ENCODE measurements at regions not wholly inside any gene's neighbourhood (a gene's known extent, or its start where the extent isn't known, plus 50 kb on each side); places are given as distances from the start of the nearest gene placed in this dataset.
"Not testable (repeated sequence)": the region's sequence is repeated elsewhere in the genome, so short reads cannot be mapped to it uniquely, and the experiment has no call there.

GRCh38 chr6:167229586-167229985 lies 61.5 kb upstream of the UNC93A start:
- DNase-seq (ENCODE audit: low read depth in 3 of 3), result no peak

DNA sequence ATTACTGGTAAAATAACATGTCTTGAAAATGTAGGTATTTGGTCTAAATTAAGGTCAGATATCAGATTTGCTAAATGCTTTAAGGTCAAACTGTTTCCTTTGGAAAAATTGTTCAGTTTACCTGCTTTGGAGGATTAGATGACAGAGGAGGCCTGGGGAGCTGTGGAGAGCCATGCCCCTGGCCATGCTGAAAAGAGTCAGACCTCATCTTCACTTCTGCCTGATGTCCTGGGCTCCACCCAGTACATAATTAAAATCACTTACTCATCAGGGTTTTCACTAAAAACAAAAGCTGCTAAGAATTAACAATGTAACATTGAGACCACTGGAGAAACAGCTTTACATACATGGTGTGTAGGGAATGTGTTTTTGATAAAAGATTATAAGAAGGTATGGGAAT lies 60.8 kb upstream of the UNC93A start:
- DNase-seq (ENCODE audit: low read depth in 3 of 3), result no peak

DNA sequence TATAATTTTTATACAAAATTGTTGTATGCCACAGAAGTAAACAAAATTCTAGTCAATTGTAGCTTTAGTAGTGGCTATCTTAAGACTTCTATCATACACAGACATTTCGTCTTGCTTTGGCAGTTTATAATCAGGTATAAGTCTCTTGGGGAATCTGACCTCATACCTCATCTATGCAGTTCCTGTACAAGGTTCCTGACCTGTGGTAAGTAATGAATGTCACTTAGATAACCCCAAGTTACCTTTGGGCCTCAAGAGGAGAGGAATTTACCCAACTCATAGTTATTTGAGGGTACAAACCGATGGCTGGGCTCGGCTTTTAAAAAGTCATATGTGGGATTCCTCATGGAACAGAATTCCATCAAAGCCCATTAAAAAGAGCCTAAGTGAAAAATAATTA lies 58.8 kb upstream of the UNC93A start:
- DNase-seq (ENCODE audit: low read depth in 3 of 3), result no peak

DNA sequence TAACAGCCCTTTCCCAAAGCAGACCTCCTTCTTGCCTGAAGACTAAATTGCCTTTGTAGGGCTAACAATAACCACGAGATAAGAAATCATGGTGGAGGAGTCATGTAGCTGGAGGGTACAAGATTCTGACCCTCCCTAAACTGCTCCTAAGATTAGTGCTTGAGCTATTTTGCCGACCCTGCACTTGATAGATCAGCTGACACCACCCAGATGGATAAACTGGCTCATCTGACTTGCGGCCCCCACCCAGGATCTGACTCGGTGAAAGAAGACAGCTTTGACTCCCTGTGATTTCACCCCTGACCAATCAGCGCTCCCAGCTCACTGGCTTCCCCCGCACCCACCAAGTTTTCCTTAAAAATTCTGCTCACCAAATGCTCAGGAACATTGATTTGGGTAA lies 57.6 kb upstream of the UNC93A start:
- DNase-seq (ENCODE audit: low read depth in 3 of 3), result no peak

GRCh38 chr6:167234576-167234975 lies 56.5 kb upstream of the UNC93A start:
- DNase-seq (ENCODE audit: low read depth in 3 of 3), result not testable (repeated sequence)

- no peak for DNase-seq (ENCODE audit: low read depth in 3 of 3)
Observed at GRCh38 chr6:167235005-167235404, 56.1 kb upstream of the UNC93A start.

- no peak for DNase-seq (ENCODE audit: low read depth in 3 of 3)
Observed at GRCh38 chr6:167235421-167236238, 55.5 kb upstream of the UNC93A start.

DNA sequence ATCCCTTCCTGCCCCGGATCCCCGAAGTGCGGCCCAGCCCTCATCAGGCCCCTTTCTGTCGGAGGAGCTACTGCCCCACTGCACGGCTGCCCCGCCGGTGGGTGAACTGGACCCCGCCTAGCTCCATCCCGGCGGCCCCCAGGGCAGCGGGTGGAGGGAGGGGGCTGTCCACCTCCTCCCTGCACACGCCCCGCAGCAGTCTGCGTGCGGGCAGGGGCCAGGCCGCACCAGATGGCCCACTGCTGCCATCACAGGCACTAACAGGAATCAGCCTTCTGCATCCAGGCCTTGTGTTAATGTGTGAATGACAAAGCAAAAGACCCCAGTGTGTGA lies 54.9 kb upstream of the UNC93A start:
- DNase-seq (ENCODE audit: low read depth in 3 of 3), result no peak

- DNase-seq (ENCODE audit: low read depth in 3 of 3), result no peak
Observed at GRCh38 chr6:167237438-167238145, 53.5 kb upstream of the UNC93A start.

- DNase-seq (ENCODE audit: low read depth in 3 of 3), result no peak
Observed at GRCh38 chr6:167238146-167238693, 52.9 kb upstream of the UNC93A start.

GRCh38 chr6:167238694-167239467 lies 52.2 kb upstream of the UNC93A start:
- DNase-seq (ENCODE audit: low read depth in 3 of 3), result no peak

- DNase-seq (ENCODE audit: low read depth in 3 of 3), result not testable (repeated sequence)
Observed at GRCh38 chr6:167239470-167239869, 51.6 kb upstream of the UNC93A start.

DNA sequence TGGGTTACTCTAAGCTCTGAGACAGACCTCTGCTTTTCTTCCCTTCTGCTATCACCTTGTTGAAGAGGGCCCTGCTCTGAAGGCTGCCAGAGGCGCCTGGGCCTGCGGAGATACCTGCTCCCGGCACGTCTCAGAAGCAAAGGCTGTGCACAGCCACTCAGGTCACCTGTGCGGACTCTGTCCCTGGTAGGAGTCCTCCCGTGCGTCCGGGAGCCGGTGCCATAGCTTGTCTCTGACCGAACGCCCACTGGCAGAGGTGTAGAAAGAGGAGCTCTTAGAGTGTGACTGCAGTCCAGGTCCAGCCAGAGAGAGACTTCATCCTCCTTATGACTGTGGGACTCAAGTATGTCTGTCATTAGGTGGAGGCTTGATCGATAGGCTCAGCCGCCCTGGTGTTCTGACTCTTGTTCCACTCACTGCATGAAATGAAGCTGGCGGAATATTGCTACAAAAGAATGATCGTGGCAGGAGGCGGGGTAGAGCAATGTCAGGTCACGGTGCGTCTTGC lies 51.0 kb upstream of the UNC93A start:
- DNase-seq (ENCODE audit: low read depth in 3 of 3), result no peak
